Nephron progenitor cell (in vitro differentiated cells): ENCODE measurements at regions not wholly inside any gene's neighbourhood (a gene's known extent, or its start where the extent isn't known, plus 50 kb on each side); places are given as distances from the start of the nearest gene placed in this dataset.

ENCODE experiments used
- DNase-seq: peaks from one replicate; pipeline ENCODE4 v3.0.0; 2021
- H3K27ac Mint-ChIP-seq: 2 replicates; pipeline ENCODE4 v1.8.0; 2021; ENCODE audit warnings: mild to moderate bottlenecking, moderate library complexity, mixed read lengths
- H3K27me3 Mint-ChIP-seq: 2 replicates; pipeline ENCODE4 v1.8.0; 2021; ENCODE audit warnings: mild to moderate bottlenecking, low read depth, mixed read lengths; ENCODE audit not compliant: poor library complexity
- H3K36me3 Mint-ChIP-seq: 2 replicates; pipeline ENCODE4 v1.8.0; 2021; ENCODE audit warnings: low read depth, mixed read lengths
- H3K4me1 Mint-ChIP-seq: 2 replicates; pipeline ENCODE4 v1.8.0; 2021; ENCODE audit warnings: mixed read lengths
- H3K4me3 Mint-ChIP-seq: 2 replicates; pipeline ENCODE4 v1.8.0; 2021; ENCODE audit warnings: mild to moderate bottlenecking, moderate library complexity, mixed read lengths
- H3K9me3 Mint-ChIP-seq: 2 replicates; pipeline ENCODE4 v1.8.0; 2021; ENCODE audit warnings: mild to moderate bottlenecking, moderate library complexity, mixed read lengths
- TF ChIP-seq, protein P1 (sequence below): fragments of 200-600 bp; sonication (generic); IDR thresholded peaks from 2 replicates; pipeline ENCODE4 v1.5.0; 2021; ENCODE audit warnings: antibody characterized with exemption

DNA sequence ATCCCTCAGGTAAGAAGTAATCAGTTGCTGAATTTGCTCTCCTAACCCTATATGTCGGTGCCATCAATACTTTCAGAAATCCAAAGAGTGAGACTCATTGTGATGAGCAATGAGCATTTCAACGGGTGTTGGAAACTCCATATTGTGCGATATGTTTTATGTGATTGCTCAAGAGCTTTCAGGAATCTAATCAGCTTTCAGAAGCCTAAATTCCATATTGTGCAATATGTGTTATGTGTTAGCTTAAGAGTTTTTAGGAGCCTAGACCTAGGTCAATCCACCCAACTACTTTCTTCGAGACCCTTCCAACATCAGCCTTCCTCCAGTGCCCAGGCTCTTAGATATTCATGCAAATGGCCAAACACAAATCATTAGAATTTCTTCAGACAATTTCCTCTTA, 277.3 kb downstream of the DSC3 start:
- DNase-seq: no peak
- Mint-ChIP-seq H3K9me3 (peaks cover 42% of the 10 kb centered on the region), H3K4me3 (no peak overlapping the region), H3K27me3 (no peaks in the 10 kb centered on the region), H3K27ac (peak overlapping the region; percentile 87), H3K4me1 (peaks cover 38% of the 10 kb centered on the region), H3K36me3 (peaks cover 36% of the 10 kb centered on the region)
- TF ChIP-seq, protein P1, sequence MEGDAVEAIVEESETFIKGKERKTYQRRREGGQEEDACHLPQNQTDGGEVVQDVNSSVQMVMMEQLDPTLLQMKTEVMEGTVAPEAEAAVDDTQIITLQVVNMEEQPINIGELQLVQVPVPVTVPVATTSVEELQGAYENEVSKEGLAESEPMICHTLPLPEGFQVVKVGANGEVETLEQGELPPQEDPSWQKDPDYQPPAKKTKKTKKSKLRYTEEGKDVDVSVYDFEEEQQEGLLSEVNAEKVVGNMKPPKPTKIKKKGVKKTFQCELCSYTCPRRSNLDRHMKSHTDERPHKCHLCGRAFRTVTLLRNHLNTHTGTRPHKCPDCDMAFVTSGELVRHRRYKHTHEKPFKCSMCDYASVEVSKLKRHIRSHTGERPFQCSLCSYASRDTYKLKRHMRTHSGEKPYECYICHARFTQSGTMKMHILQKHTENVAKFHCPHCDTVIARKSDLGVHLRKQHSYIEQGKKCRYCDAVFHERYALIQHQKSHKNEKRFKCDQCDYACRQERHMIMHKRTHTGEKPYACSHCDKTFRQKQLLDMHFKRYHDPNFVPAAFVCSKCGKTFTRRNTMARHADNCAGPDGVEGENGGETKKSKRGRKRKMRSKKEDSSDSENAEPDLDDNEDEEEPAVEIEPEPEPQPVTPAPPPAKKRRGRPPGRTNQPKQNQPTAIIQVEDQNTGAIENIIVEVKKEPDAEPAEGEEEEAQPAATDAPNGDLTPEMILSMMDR: no peak

DNA sequence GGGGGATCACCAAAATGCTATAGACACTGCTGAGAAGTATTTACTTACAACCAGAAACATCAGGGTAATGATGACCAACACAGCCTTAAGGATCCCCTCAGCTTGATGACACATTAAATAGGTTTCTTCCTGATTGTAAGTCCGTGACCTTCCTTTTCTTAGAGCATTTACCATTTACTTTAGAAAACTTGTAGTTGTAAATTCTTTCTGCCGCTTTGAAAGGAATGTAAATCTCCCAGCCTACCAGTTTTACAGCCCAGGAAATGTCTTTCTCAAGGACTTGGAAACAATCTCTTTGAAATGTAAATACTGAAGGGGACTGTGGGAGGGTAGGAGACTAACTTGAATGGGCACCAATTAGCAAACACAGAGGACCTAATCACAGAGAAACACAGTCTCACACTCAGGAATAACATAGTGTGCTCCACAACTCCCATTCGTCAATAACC, 278.6 kb downstream of the DSC3 start:
- peaks cover 30% of the 10 kb centered on the region for H3K9me3 Mint-ChIP-seq

DNA sequence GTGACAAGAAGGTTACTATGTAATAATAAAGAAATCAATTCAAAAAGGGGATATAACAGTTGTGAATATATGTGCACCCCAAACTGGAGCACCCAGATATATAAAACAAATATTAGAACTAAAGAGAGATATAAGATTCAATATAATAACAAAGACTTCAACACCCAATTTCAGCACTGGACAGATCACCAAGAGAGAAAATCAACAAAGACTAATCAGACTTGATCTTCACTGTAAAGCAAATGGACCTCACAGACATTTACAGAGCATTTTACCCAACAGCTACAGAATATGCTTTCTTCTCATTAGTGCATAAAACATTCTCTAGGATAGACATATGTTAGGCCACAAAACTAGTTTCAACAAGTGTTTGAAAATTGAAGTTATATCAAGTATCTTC, 287.7 kb downstream of the DSC3 start:
- DNase-seq: no peak
- Mint-ChIP-seq H3K4me1 (no peaks in the 10 kb centered on the region), H3K36me3 (no peaks in the 10 kb centered on the region), H3K9me3 (peaks cover 4% of the 10 kb centered on the region), H3K27me3 (no peaks in the 10 kb centered on the region), H3K4me3 (no peak overlapping the region), H3K27ac (no peak overlapping the region)
- TF ChIP-seq, protein P1: no peak

More for the DNA sequence above, 278.6 kb downstream of the DSC3 start:
- Mint-ChIP-seq H3K27ac (peak overlapping the region; percentile 98), H3K27me3 (no peaks in the 10 kb centered on the region), H3K36me3 (peaks cover 26% of the 10 kb centered on the region), H3K4me1 (peaks cover 38% of the 10 kb centered on the region), H3K4me3 (peak overlapping the region; percentile 32)
- TF ChIP-seq, protein P1: no peak
- DNase-seq: peak; percentile 2

DNA sequence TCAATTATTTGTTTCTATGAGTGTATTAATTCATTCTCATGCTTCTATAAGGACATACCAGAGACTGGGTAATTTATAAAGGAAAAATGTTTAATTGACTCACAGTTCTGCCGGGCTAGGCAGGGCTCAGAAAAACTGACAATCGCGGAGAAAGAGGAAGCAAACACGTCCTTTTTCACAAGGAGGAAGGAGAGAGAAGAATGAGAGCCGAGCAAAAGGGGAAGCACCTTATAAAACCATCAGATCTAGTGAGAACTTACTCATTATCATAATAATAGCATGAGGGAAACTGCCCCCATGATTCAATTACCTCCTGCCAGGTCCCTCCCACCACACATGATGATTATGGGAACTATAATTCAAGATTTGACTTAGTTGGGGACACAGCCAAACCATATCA, 294.0 kb downstream of the DSC3 start:
- Mint-ChIP-seq H3K4me1 (no peaks in the 10 kb centered on the region), H3K27ac (no peak overlapping the region), H3K36me3 (no peaks in the 10 kb centered on the region), H3K27me3 (no peaks in the 10 kb centered on the region), H3K9me3 (peaks cover 5% of the 10 kb centered on the region), H3K4me3 (no peak overlapping the region)
- DNase-seq: no peak
- TF ChIP-seq, protein P1: no peak

DNA sequence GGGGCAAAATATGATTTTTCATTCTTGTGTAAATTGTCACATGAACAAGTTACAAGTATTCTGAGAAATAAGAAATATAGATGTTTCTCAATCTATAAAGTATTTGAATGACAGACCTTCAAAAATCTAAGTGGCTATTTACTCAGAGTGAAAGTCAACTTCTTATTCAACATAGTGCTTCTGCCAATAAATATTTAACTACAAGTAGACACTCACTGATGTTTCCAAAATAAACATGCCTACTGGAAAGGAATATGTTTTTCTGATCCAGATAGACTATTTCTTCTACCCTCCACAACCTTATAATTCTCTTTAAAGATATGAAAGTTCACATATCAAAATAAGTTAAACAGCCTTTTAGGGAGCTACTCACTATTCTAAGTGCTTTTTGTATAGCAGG, 296.3 kb downstream of the DSC3 start:
- Mint-ChIP-seq H3K27me3 (peaks cover 2% of the 10 kb centered on the region), H3K27ac (no peak overlapping the region), H3K36me3 (no peaks in the 10 kb centered on the region), H3K9me3 (peaks cover 8% of the 10 kb centered on the region), H3K4me1 (peaks cover 8% of the 10 kb centered on the region), H3K4me3 (no peak overlapping the region)
- DNase-seq: no peak
- TF ChIP-seq, protein P1: no peak

DNA sequence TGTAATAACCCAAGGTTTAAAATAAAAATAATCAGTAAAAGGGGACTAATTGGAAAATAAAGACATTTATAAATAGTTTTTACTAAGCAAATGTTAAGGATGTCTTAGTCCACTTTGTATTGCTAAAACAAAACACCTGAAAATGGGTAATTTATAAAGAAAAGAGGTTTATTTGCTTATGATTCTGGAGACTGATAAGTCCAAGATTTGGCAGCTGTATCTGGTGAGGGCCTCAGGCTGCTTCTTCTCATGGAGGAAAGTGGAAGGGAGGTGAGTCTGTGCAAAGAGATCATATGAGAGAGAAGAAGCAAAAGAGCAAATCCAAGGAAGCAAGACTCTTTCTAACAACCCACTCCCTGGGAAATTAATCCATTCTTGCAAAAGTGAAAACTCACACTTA, 299.5 kb downstream of the DSC3 start:
- peak overlapping the region; percentile 20 for H3K27ac Mint-ChIP-seq
- H3K9me3 Mint-ChIP-seq: peaks cover 8% of the 10 kb centered on the region
- TF ChIP-seq, protein P1: no peak
- H3K4me1 Mint-ChIP-seq: peaks cover 10% of the 10 kb centered on the region
- no peaks in the 10 kb centered on the region for H3K36me3 Mint-ChIP-seq
- H3K4me3 Mint-ChIP-seq: no peak overlapping the region
- peaks cover 2% of the 10 kb centered on the region for H3K27me3 Mint-ChIP-seq
- DNase-seq: no peak
